ENCODE measurements at regions not wholly inside any gene's neighbourhood (a gene's known extent, or its start where the extent isn't known, plus 50 kb on each side); places are given as distances from the start of the nearest gene placed in this dataset.

GRCh38 chr14:101359221-101360053 is 201.9 kb upstream of the DIO3 start:
- TF ChIP-seq POLR2A (IDR thresholded peaks at IDR 0.05), result no peak
- TF ChIP-seq POLR2AphosphoS5 (IDR thresholded peaks at IDR 0.05), result no peak
- TF ChIP-seq, protein P1, sequence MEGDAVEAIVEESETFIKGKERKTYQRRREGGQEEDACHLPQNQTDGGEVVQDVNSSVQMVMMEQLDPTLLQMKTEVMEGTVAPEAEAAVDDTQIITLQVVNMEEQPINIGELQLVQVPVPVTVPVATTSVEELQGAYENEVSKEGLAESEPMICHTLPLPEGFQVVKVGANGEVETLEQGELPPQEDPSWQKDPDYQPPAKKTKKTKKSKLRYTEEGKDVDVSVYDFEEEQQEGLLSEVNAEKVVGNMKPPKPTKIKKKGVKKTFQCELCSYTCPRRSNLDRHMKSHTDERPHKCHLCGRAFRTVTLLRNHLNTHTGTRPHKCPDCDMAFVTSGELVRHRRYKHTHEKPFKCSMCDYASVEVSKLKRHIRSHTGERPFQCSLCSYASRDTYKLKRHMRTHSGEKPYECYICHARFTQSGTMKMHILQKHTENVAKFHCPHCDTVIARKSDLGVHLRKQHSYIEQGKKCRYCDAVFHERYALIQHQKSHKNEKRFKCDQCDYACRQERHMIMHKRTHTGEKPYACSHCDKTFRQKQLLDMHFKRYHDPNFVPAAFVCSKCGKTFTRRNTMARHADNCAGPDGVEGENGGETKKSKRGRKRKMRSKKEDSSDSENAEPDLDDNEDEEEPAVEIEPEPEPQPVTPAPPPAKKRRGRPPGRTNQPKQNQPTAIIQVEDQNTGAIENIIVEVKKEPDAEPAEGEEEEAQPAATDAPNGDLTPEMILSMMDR (IDR thresholded peaks at IDR 0.05), result no peak
- TF ChIP-seq EP300 (IDR thresholded peaks at IDR 0.05), result no peak
